H9 (cell line): ENCODE measurements at regions not wholly inside any gene's neighbourhood (a gene's known extent, or its start where the extent isn't known, plus 50 kb on each side); places are given as distances from the start of the nearest gene placed in this dataset.

Experiments used
- DNase-seq: peaks from one replicate; pipeline ENCODE4 v3.0.0-alpha.2; 2017
- H2AFZ ChIP-seq: one replicate; pipeline ENCODE4 v1.6.1; 2013; ENCODE audit warnings: mild to moderate bottlenecking, low read length, control low read depth, moderate library complexity
- H2AK5ac ChIP-seq: 2 replicates; pipeline ENCODE4 v1.6.1; 2013; ENCODE audit warnings: low read length, control low read depth, mixed read lengths; ENCODE audit not compliant: insufficient read length
- H2BK120ac ChIP-seq: one replicate; pipeline ENCODE4 v1.6.1; 2013; ENCODE audit warnings: low read depth, mild to moderate bottlenecking, low read length, control low read depth, inconsistent platforms; ENCODE audit not compliant: poor library complexity, severe bottlenecking
- H2BK12ac ChIP-seq: 2 replicates; pipeline ENCODE4 v1.6.1; 2013; ENCODE audit warnings: low read length, control low read depth, mixed read lengths, low read depth; ENCODE audit not compliant: insufficient read length
- H2BK15ac ChIP-seq: 2 replicates; pipeline ENCODE4 v1.6.1; 2013; ENCODE audit warnings: low read depth, low read length, control low read depth
- H2BK20ac ChIP-seq: one replicate; pipeline ENCODE4 v1.6.1; 2013; ENCODE audit warnings: low read depth, mild to moderate bottlenecking, low read length, control low read depth, inconsistent platforms; ENCODE audit not compliant: poor library complexity, severe bottlenecking
- H2BK5ac ChIP-seq: 2 replicates; pipeline ENCODE4 v1.6.1; 2013; ENCODE audit warnings: low read length, control low read depth, mixed read lengths; ENCODE audit not compliant: insufficient read length
- H3K14ac ChIP-seq: 2 replicates; pipeline ENCODE4 v1.6.1; 2013; ENCODE audit warnings: low read length, control low read depth; ENCODE audit not compliant: insufficient read depth
- H3K18ac ChIP-seq: 2 replicates; pipeline ENCODE4 v1.6.1; 2013; ENCODE audit warnings: low read depth, mild to moderate bottlenecking, mixed read lengths, low read length, control low read depth; ENCODE audit not compliant: insufficient read length
- H3K23ac ChIP-seq: 2 replicates; pipeline ENCODE4 v1.6.1; 2013; ENCODE audit warnings: low read length, control low read depth, mixed read lengths, low read depth; ENCODE audit not compliant: insufficient read length
- H3K23me2 ChIP-seq: 2 replicates; pipeline ENCODE4 v1.6.1; 2013; ENCODE audit warnings: low read depth, mild to moderate bottlenecking, mixed read lengths, low read length, control low read depth; ENCODE audit not compliant: insufficient read length, poor library complexity, severe bottlenecking
- H3K27ac ChIP-seq: 2 replicates; pipeline ENCODE4 v1.5.1; 2013; ENCODE audit warnings: low read length, control low read depth, mixed read lengths, low read depth; ENCODE audit not compliant: insufficient read length
- H3K27me3 ChIP-seq: 2 replicates; pipeline ENCODE4 v1.6.1; 2013; ENCODE audit warnings: low read length, control low read depth, inconsistent platforms; ENCODE audit not compliant: insufficient read depth
- H3K4ac ChIP-seq: 2 replicates; pipeline ENCODE4 v1.6.1; 2013; ENCODE audit warnings: low read depth, mild to moderate bottlenecking, control low read depth, inconsistent platforms, low read length, moderate library complexity
- H3K4me1 ChIP-seq: 2 replicates; pipeline ENCODE4 v1.6.1; 2013; ENCODE audit warnings: low read length, control low read depth, inconsistent platforms; ENCODE audit not compliant: insufficient read depth
- H3K4me2 ChIP-seq: 2 replicates; pipeline ENCODE4 v1.6.1; 2013; ENCODE audit warnings: low read length, control low read depth, mixed read lengths; ENCODE audit not compliant: insufficient read length, insufficient read depth
- H3K56ac ChIP-seq: 2 replicates; pipeline ENCODE4 v1.6.1; 2013; ENCODE audit warnings: low read depth, mild to moderate bottlenecking, mixed read lengths, low read length, control low read depth; ENCODE audit not compliant: insufficient read length
- H3K79me1 ChIP-seq: 2 replicates; pipeline ENCODE4 v1.6.1; 2013; ENCODE audit warnings: low read depth, mild to moderate bottlenecking, moderate library complexity, low read length, control low read depth, inconsistent platforms; ENCODE audit not compliant: insufficient read depth, poor library complexity, severe bottlenecking
- H3K79me2 ChIP-seq: 2 replicates; pipeline ENCODE4 v1.6.1; 2013; ENCODE audit warnings: low read length, control low read depth, inconsistent platforms; ENCODE audit not compliant: insufficient read depth
- H3K9ac ChIP-seq: 2 replicates; pipeline ENCODE4 v1.6.1; 2013; ENCODE audit warnings: low read length, control low read depth, mixed read lengths; ENCODE audit not compliant: insufficient read length; ENCODE audit errors: extremely low read depth
- H3K9me3 ChIP-seq: one replicate; pipeline ENCODE4 v1.6.1; 2013; ENCODE audit warnings: low read depth, low read length, inconsistent platforms; ENCODE audit not compliant: control insufficient read depth
- H3T11ph ChIP-seq: one replicate; pipeline ENCODE4 v1.6.1; 2013; ENCODE audit warnings: mild to moderate bottlenecking, low read length, control low read depth, inconsistent platforms
- H4K20me1 ChIP-seq: one replicate; pipeline ENCODE4 v1.6.1; 2013; ENCODE audit not compliant: control insufficient read depth, insufficient read length, insufficient read depth
- H4K5ac ChIP-seq: 2 replicates; pipeline ENCODE4 v1.6.1; 2013; ENCODE audit warnings: low read depth, mild to moderate bottlenecking, mixed read lengths, low read length, control low read depth; ENCODE audit not compliant: insufficient read length
- H4K8ac ChIP-seq: replicated peaks from 2 replicates; pipeline ENCODE4 v1.6.1; 2013; ENCODE audit warnings: low read length, control low read depth, mixed read lengths, low read depth; ENCODE audit not compliant: insufficient read length
- H4K91ac ChIP-seq: 2 replicates; pipeline ENCODE4 v1.6.1; 2013; ENCODE audit warnings: low read depth, mild to moderate bottlenecking, moderate library complexity, mixed read lengths, low read length, control low read depth; ENCODE audit not compliant: insufficient read length
- H3K27ac Mint-ChIP-seq, 3 experiments: 2 replicates in 2 of 3; 3 replicates in 1 of 3; pipeline ENCODE4 v1.8.0; 2020 to 2021; ENCODE audit warnings: mixed read lengths in 3 of 3, mild to moderate bottlenecking in 1 of 3, moderate library complexity in 1 of 3
- H3K27me3 Mint-ChIP-seq: 2 replicates; pipeline ENCODE4 v1.8.0; 2021; ENCODE audit warnings: low read depth, mild to moderate bottlenecking, moderate library complexity, mixed read lengths
- H3K36me3 Mint-ChIP-seq, 3 experiments: 2 replicates in 2 of 3; 3 replicates in 1 of 3; pipeline ENCODE4 v1.8.0; 2020 to 2021; ENCODE audit warnings: low read depth in 3 of 3, mixed read lengths in 3 of 3; ENCODE audit not compliant: insufficient read depth in 1 of 3
- H3K4me1 Mint-ChIP-seq, 2 experiments: 2 replicates each; pipeline ENCODE4 v1.8.0; 2020; ENCODE audit warnings: mixed read lengths in 2 of 2
- H3K4me3 Mint-ChIP-seq, 2 experiments: 2 replicates in 1 of 2; 3 replicates in 1 of 2; pipeline ENCODE4 v1.8.0; 2020 to 2021; ENCODE audit warnings: mild to moderate bottlenecking in 2 of 2, mixed read lengths in 2 of 2, moderate library complexity in 1 of 2
- H3K9me3 Mint-ChIP-seq, 2 experiments: 2 replicates in 1 of 2; 3 replicates in 1 of 2; pipeline ENCODE4 v1.8.0; 2020; ENCODE audit warnings: mild to moderate bottlenecking in 2 of 2, mixed read lengths in 2 of 2, moderate library complexity in 1 of 2
- CTCF ChIP-seq: fragments of 200-600 bp; sonication (generic); conservative IDR thresholded peaks from 3 replicates; pipeline ENCODE4 v1.8.0; 2021; ENCODE audit warnings: antibody characterized with exemption, mild to moderate bottlenecking
- WGBS: extraction: QIAGEN DNeasy Blood & Tissue Kit; methylation state at CpG from one replicate; pipeline ENCODE4 v1.1.7; 2013; ENCODE audit warnings: missing lambda C conversion rate, low lambda C conversion rate, mixed read lengths; ENCODE audit not compliant: insufficient read length; ENCODE audit errors: extremely low coverage; 5-methylcytosine and 5-hydroxymethylcytosine counted together

GRCh38 chr2:176555112-176555511 lies 285.9 kb downstream of the MTX2 start:
- H2AFZ ChIP-seq: no peak overlapping the region
- no peak overlapping the region for H3K56ac ChIP-seq
- no peak overlapping the region for H3K4me3 Mint-ChIP-seq
- H3K27ac Mint-ChIP-seq: no peak overlapping the region
- no peak for TF ChIP-seq CTCF
- H2BK120ac ChIP-seq: no peak overlapping the region
- no peak overlapping the region for H3K4ac ChIP-seq
- H3T11ph ChIP-seq: no peak overlapping the region
- H2BK15ac ChIP-seq: no peak overlapping the region
- H2AK5ac ChIP-seq: no peak overlapping the region
- no peaks in the 10 kb centered on the region for H3K23me2 ChIP-seq
- peaks cover 2% of the 10 kb centered on the region; the same call in 1 of the 2 replicates for H3K27me3 ChIP-seq
- no peaks in the 10 kb centered on the region for H3K9me3 ChIP-seq
- H2BK20ac ChIP-seq: no peak overlapping the region
- H3K27me3 Mint-ChIP-seq: peaks cover 77% of the 10 kb centered on the region
- H4K20me1 ChIP-seq: no peaks in the 10 kb centered on the region
- H3K79me1 ChIP-seq: no peaks in the 10 kb centered on the region
- no peak overlapping the region for H4K8ac ChIP-seq
- peaks cover 18 to 19% of the 10 kb centered on the region in 2 experiments for H3K4me1 Mint-ChIP-seq
- no peak overlapping the region for H2BK5ac ChIP-seq
- no peak overlapping the region for H3K4me2 ChIP-seq
- no peaks in the 10 kb centered on the region; a peak in 1 of 7 replicates for H3K36me3 Mint-ChIP-seq
- no peaks in the 10 kb centered on the region for H3K79me2 ChIP-seq
- no peak overlapping the region for H4K5ac ChIP-seq
- H3K18ac ChIP-seq: no peak overlapping the region
- H3K9ac ChIP-seq: no peak overlapping the region
- H4K91ac ChIP-seq: no peak overlapping the region
- no peaks in the 10 kb centered on the region for H3K9me3 Mint-ChIP-seq
- no peak overlapping the region for H3K23ac ChIP-seq
- no peak for DNase-seq
- H3K14ac ChIP-seq: no peak overlapping the region
- no CpG with 5 or more reads among the region's 5 CpGs for WGBS
- H3K27ac ChIP-seq: no peak overlapping the region
- peaks cover 3% of the 10 kb centered on the region; the same call in 1 of the 2 replicates for H3K4me1 ChIP-seq
- H2BK12ac ChIP-seq: no peak overlapping the region
